ENCODE measurements at regions not wholly inside any gene's neighbourhood (a gene's known extent, or its start where the extent isn't known, plus 50 kb on each side); places are given as distances from the start of the nearest gene placed in this dataset.

DNA sequence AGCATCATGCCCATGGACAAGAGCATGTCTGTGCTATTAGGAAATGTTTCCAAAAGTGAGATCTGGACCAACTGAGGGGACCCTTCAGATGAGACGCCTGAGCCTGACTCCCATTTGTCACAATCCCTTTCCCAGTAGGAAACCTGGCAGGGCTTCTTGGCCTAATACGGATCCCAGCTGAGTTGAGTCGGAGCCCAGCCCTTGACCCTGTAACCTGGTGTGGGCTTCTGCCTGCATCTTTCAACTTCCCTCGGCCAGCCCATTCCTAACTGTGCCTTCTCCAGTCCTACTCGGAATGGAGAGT, 148.3 kb downstream of the IRX2 start:
- no peak for DNase-seq (ENCODE audit: low spot score)

GRCh38 chr5:2602451-2603271, 148.8 kb downstream of the IRX2 start:
- DNase-seq (ENCODE audit: low spot score) = peak; percentile 17

- DNase-seq (ENCODE audit: low spot score) = no peak
These were observed 153.0 kb downstream of the IRX2 start for GRCh38 chr5:2598503-2598902.

DNA sequence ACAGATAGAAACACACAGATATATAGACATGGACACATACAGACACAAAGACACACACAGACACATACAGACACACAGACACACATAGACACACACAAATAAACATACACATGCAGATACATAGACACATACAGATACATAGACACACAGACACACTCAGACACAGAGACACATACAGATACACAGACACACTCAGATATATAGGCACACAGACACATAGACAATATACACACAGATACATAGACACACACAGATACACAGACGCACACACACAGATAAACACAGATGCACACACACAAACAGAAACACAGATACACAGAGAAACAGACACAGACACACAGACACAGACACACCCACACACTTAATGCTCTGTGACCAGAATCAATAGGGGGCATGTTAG, 156.8 kb downstream of the IRX2 start:
- DNase-seq (ENCODE audit: low spot score) = no peak

- no peak for DNase-seq (ENCODE audit: low spot score)
These were observed 158.7 kb downstream of the IRX2 start for GRCh38 chr5:2592766-2593165.

DNA sequence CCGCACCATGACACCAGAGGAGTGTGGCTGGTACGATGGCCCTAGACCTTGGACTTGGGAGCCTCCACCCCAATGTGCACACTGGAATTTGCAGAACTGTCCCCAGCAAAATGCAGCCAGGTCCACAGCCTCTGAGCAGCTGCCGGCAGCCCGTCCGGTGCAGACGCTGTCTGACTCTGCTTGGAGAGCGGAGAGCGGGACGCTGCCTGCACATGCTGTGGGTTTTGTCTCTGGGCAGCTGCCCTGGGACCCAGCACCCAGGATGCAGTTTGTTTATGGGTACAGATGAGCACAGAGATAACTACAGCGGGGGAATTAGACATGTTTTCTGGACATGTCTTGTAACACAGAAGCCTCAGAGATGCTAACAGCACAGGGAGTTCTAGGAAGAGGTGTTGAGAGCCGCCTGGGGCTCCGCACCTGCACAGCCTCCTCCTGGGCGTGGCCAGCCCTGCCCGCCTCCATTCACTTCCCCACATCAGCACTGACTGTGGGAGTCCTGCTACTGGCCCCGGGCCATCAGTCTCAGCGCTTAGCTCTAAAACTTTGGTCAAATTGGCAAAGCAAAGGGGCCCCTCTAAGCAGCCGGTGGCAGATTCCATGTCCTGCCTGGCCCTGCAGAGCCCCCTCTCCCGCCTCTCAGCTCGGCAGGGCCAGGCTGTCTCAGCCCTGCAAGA, 159.6 kb downstream of the IRX2 start:
- DNase-seq (ENCODE audit: low spot score) = no peak

- no peak for DNase-seq (ENCODE audit: low spot score)
These were observed 162.5 kb downstream of the IRX2 start for GRCh38 chr5:2588850-2589501.

- DNase-seq (ENCODE audit: low spot score) = no peak
These were observed 164.1 kb downstream of the IRX2 start for GRCh38 chr5:2587189-2588031.

DNA sequence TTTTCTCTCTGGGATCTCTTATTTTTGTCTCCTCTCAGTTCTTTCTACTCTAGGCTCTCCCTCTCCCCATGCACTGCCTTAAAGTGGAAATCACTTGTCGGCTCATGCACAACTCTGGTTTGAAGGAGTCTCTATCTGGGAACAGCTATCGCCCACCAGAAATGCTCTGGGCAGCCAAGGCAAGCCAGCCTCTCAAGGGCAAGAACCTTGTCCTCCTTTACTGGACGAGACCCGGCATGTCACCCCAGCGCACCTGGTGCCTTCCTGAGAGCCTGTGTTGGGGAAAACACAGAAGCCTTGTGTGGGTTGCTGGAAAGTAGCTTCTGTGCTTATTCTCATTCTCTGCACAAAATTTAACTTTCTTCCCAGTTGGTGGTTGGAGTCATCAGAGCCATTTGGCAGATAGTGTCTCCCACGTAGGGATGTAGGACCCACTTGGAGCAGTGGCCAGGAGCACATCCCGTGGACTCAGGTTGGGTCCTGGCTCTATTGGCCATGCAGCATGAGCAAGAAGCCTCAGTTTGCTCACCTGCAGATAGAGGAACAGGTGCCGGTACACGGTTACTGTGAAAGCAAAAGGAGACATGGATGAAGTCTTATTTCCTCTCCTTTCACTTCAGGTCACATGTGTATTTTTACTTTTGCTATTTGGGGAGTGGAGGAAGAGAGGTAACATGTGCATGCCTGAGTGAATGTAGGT, 165.3 kb downstream of the IRX2 start:
- DNase-seq (ENCODE audit: low spot score) = no peak

DNA sequence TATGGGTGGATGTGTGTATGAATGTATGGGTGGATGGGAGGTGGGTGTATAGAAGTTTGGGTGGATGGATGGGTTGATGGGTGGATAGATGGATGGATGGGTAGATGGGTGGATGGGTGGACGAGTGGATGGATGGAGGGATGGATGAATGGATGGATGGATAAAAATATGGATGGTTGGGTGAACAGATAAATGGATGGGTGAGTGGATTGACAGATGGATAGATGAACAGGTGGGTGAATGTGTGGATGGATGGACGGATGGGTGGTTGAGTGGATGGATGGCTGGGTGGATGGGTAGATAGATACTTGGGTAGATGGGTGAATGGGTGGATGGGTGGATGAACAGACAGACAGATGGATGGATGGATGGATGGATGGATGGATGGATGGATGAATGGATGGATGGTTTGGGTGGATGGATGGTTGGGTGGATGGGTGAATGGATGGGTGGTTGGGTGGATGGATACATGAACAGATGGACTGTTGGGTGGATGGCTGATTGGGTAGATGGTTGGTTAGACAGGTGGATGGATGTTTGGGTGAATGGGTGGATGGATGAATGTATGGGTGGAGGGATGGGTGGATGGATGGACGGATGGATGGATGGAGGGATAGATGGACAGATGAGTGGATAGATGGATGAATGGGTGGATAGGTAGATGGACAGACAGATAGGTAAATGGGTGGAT, 166.8 kb downstream of the IRX2 start:
- DNase-seq (ENCODE audit: low spot score) = no peak

GRCh38 chr5:2582507-2582906, 169.0 kb downstream of the IRX2 start:
- no peak for DNase-seq (ENCODE audit: low spot score)

GRCh38 chr5:2582106-2582505, 169.4 kb downstream of the IRX2 start:
- no peak for DNase-seq (ENCODE audit: low spot score)

- no peak for DNase-seq (ENCODE audit: low spot score)
These were observed 170.1 kb downstream of the IRX2 start for GRCh38 chr5:2581418-2581817.

GRCh38 chr5:2579126-2579525, 172.4 kb downstream of the IRX2 start:
- DNase-seq (ENCODE audit: low spot score) = no peak

DNA sequence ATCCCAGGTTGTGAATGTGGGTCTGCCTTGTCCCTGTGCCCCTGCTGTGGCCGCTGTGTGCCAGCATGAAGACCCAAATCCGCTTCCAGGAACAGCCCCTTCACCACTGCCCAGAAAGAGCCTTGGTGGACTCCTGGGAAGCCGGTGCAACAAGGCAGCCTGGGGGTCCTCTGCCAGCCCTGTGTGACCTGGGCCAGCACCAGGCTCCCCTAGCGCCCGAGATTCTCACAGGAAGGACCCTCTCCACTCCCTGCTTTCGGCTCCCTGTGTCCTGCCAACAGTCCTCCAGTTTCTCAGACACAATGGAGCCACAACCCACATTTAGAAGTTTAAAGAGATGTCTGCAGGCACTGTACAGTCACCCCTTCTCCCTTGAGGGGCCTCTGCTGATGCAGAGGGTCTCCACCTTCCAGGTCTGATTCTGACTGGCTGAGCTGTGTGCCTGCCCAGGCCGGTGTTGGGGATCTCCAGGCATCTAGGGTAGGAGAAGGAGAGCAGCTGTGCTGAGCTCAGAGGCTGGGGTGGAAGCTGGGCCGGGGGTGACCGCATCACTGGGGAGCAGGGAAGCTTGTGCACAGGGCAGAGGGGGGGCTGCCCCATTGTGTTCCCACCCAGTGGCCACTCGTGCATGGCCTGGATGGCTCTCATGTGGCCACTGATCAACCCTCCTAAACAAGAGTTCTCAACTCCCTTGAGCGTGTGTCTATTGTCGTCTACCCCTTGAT, 174.0 kb downstream of the IRX2 start:
- no peak for DNase-seq (ENCODE audit: low spot score)

GRCh38 chr5:2576823-2577222, 174.7 kb downstream of the IRX2 start:
- no peak for DNase-seq (ENCODE audit: low spot score)

DNA sequence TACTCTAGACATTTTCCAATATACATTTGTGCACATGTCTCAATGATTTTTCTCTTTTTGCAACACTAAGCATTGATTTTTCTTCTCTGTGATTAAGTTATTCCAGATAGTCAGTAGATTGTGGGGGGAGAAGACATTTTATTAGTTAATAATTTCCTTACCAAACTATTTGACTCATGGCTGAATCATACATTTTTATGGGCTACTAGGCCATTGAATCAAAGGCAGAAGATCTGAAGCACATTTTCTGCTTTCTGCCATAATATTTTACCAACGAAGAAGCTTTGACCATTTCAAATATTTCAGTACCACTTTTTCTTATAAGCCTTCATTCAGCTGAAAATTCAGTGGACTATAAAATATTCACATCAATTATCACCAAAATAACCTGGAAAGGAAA, 175.6 kb downstream of the IRX2 start:
- DNase-seq (ENCODE audit: low spot score) = no peak

- DNase-seq (ENCODE audit: low spot score) = no peak
These were observed 176.2 kb downstream of the IRX2 start for GRCh38 chr5:2575292-2575691.

DNA sequence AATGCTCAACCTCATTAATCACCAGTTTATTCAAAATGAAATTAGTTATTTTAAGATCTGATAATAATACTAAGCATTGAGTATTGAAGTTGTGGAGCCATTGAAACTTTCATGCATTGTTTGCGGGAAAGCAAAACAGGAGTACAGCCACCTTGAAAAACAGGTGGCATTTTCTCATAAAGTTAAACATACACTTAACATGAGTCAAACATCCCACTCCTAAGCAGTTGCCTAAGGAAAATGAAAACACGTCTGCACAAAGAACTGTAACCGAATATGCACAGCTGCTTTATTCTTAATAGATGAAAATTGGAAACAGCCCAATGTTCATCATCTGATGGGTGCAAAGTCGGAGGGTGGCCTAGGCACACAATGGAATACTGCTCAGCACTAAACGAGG, 177.3 kb downstream of the IRX2 start:
- DNase-seq (ENCODE audit: low spot score) = no peak

GRCh38 chr5:2570586-2570985, 180.9 kb downstream of the IRX2 start:
- no peak for DNase-seq (ENCODE audit: low spot score)

All from pons (tissue), 1 donor.